Right kidney (tissue), 1 donor: ENCODE measurements at regions not wholly inside any gene's neighbourhood (a gene's known extent, or its start where the extent isn't known, plus 50 kb on each side); places are given as distances from the start of the nearest gene placed in this dataset.
"Not testable (repeated sequence)": the region's sequence is repeated elsewhere in the genome, so short reads cannot be mapped to it uniquely, and the experiment has no call there.

Experiments used
- DNase-seq: peaks from one replicate; pipeline ENCODE4 v3.0.0-alpha.2; 2016

DNA sequence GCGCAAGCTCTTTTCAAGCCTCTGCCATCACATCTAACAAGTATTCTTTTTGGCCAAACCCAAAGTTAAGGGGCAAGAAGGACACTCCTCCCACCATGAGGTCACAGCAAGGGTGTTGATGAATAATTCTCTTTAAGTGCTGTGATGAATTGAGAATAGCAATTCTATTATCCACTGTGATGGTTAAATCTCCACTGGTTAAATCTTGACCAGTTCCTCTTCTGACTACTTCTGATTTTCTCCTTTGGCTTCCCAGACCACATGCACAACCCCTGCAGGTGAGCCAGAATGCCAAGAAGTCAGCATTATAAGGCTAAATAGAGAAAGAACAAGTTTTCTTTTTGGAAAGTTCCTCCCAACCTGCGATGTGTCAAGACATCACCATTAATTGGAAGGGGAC, 90.6 kb upstream of the BCL2L14 start:
- DNase-seq, result no peak

DNA sequence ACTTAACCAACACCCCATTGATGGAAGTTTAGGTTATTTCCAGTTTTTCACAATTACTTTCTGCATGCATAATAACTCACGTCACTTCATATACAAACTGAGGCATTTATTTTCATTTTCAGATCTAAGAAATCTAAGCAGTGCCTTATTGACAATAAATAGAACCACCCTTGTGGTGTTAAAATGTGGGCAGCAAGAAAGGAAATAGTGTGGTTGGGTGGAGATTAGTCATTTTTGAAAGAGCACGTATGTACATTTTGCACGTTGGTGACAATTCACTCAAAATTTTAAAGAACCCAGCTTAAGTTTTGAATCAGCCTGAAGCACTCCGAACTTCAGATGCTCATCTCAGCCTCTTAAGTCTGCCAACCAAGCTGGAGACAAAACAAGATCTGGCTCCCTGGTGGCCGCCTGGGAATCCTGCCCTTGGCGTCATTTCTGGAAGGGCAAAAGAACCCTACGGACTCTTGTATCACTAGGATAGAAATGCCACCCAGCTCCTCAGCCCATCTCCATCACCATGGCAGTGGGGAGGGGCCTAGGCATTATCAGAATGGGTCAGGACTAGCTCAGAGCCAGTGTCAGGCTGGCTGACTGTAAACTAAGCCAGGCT, 89.5 kb upstream of the BCL2L14 start:
- DNase-seq, result no peak

DNA sequence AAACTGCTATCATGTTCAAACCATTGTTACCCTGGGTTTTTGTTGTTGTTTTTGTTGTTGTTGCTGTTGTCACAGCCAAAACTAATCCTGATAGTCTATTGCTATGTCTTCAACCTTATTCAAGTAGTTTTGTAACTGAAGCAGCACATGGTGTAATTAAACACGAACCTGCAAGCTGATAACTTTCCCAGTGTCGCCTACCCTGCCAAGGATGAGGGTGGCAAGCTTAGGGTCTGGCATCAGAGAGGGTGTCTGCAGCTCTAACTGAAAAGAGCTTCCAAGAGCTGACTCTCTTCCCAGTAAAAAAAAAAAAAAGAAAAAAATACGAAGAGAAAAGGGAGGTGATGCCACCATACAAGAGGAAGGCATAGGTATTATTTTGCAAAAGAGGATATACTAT, 86.3 kb upstream of the BCL2L14 start:
- no peak for DNase-seq

DNA sequence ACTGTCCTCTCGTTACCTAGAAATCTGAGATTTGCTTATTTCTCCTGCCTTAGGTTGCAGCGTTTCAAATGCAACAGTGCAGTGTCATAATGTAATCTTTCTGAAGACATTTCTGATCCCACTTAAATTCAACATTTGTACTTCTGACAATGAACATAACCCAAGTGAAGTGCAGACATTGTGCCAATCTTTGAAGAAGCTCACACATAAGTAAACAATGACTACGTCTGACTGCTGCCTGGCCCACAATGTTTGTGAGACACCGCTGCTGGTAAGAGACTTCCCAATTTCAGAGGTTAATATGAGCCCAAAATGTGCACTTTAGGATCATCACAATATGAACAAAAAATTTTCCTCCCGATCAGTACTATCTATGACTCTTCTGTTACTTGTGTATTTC, 84.6 kb upstream of the BCL2L14 start:
- no peak for DNase-seq

DNA sequence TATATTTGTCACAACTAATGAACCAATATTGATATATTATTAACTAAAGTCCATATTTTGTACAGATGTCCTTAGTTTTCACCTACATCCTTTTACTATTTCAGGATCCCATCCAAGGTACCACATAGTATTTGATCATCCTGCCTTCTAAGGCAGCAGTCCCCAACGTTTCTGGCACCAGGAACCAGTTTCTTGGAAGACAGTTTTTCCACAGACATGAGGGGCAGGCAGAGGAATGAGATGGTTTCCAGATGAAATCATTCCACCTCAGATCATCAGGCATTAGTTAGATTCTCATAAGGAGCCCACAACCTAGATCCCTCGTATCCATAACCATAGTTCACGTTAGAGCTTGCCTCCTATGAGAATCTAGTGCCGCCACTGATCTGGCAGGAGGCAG, 82.8 kb upstream of the BCL2L14 start:
- no peak for DNase-seq

DNA sequence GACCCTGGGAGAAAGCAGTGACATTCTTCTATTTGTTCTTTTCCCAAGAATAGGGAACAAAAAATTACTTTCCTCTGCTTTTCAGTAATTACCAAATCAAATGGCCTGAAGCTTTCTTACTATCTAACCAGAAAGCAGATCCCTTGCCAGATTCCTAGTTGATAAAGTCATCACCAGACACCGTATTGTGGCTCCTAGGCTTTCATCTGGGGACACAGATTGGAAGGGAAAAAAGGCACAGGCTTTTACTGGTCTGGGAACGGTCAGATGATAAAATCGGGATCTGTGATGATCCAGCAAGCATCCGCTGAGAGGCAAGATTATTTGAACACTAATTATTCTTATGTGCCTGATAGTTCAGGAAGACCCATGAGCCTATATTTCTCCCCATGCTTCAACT, 79.1 kb upstream of the BCL2L14 start:
- no peak for DNase-seq

DNA sequence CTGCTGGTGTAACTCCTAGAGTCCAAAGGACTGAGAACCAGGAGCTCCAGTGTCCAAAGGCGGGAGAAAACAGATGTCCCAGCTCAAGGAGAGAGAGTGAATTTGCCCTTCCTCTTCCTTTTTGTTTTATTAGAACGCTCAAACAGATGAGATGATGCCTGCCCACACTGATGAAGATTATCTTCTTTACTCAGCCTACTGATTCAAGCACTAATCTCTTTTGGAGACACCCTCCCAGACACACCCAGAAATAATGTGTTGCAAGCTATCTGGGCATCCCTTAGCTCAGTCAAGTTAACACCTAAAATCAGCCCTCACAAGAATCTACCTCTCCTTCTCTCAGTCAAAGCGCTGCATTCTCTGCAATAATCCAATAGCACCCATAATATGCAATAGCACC, 78.2 kb upstream of the BCL2L14 start:
- DNase-seq, result no peak

DNA sequence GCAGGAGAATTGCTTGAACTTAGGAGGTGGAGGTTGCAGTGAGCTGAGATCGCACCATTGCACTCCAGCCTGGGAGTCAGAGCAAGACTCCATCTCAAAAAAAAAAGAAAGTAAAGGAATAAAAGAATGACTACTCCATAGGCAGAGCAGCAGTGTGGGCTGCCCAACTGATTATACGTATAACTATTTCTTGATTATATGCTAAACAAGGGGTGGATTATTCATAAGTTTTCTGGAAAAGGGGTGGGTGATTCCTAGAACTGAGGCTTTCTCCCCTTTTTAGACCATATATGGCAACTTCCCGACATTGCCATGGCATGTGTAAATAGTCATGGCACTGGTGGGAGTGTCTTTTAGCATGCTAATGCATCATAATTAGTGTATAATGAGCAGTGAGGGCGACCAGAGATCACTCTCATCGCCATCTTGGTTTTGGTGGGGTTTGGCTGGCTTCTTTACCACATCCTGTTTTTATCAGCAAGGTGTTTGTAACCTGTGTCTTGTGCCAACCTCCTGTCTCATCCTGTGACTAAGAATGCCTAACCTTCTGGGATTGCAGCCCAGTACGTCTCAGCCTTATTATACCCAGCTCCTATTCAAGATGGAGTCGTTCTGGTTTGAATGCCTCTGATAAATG, 72.3 kb upstream of the BCL2L14 start:
- DNase-seq, result not testable (repeated sequence)

DNA sequence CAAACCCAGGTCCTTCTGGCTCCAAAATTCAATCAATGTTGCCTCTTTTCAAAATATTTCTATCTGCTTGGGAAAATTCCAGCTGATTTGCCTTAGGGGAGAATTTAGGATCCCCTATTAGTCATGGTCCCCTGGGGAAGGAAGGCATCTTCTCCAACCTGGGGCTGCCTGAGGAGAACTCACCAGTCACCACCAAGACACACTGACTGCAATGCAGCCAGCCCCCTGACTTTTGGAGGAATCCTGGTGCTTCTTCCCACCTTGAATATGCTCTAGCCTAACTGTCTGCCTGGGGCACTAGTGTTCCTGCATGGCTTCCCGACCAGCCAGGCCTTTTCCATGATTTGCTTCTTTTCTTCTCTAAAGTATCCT, 71.8 kb upstream of the BCL2L14 start:
- no peak for DNase-seq

DNA sequence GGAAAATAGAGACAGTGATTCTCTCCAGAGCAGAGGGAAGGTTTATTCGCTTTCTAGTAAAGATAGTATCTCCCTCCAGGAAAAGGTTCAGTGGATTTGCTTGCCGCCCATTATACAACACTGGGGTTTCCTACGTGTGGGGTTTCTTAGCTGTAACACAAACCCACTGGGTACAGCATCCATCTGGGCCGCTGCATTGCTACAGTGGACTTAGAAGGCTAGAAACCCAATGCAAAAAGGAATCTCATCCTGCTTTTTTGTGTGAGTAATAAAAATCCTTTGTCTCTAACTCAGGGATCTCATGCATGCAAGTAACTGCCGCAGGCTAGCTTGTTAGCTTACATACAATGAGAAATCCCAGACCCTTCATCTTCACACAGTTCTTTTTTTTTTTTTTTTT, 67.1 kb upstream of the BCL2L14 start:
- DNase-seq, result no peak

DNA sequence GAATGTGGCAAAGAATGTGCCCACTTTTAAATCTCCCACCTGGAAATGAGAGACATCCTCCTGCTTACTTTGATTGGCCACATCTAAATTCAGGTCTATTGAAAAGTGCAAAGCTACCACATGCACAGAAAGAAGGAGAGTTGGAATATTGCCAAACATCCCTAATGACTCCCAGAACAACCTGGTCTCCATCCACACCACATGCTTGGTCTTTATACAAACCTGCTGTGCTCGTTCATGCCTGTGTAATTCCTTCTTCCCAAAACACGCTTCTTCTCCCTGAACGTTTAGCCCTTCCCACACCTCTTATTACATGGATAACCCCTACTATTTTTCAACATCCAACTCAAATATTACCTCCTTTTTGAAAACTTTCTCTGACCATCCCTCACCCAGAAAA, 66.2 kb upstream of the BCL2L14 start:
- DNase-seq, result no peak

DNA sequence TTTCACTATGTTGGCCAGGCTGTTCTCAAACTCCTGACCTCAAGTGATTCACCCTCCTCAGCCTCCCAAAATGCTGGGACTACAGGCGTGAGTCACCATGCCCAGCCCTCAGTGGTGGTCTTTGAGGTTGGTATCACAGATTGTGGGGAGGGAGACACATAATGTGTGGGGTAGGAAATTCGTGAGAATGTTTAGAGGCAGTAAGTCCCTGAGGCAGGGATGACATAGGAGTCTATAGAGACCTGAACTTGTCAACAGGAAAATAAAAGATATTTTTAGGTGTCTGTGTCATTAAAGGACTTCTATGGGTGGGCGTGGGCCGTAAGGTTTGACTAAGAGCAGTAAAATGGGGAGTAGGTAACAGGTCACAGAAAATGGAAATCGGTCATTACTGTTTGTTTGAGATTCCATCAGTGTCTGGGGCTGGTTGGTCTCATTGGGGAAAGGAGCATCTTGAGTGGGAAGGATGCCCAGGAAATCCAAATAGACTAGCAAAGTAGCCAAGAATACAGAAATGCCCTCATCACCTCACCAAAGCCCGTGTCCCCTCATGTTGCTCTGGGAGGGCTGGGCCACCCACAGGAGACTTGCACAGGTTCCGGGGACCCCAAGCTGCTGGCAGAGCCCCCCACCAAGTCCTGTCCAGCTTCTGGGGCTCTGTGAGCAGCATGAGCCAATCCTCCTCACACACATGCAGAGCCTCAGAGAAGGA, 63.6 kb upstream of the BCL2L14 start:
- DNase-seq, result no peak

DNA sequence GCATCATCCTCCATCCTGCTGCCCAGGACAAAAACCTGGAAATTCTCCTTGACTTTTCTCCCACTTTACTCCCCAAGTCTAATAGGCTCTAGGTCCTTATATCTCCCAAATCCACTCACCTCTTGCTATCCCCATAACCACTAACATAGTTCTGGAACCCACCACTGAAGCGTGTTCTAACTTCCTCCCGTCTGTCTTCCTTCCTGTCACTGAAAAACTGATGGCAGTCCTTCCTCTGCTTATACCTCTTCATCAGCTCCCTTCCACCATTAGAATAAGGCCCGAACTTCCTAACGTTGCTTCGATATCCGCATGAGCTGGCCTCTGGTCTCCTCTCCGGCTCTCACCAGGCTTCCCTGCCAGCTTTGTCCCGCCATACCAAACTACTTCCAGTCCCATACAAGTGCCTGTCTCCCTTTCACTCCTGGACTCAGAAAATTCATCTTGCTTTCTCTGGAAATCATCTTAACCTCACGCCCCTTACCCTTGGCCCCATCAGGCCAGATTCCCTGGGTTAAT, 63.0 kb upstream of the BCL2L14 start:
- DNase-seq, result no peak

DNA sequence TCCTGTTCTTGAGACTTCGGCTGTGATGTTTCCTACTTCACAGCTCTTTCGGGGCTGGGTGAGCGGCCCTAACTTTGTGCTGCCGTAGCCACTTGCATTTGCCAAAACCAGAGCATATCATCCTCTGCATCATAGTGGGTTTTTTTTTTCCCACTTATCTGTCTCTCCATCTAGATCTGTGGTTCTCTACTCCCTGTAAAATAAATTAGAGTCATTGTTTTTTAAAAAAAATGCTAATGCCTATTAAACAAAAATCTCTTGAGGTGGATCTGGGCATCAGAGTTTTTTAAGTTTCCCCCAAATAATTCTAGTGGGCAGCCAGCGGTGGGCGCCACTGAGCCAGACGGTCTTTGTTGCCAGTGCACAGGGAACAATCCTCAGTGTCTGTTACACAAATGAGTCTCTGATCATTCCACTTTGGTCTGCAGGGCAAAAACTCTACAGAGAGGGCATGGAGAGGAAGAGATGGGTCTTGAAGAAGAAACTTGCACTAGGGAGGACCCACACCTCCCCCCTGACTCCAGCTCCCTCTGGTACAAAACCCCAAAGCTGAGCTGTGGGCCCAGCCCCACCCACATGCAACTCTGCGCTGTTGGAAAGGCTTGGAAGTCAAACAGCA, 62.4 kb upstream of the BCL2L14 start:
- DNase-seq, result no peak

DNA sequence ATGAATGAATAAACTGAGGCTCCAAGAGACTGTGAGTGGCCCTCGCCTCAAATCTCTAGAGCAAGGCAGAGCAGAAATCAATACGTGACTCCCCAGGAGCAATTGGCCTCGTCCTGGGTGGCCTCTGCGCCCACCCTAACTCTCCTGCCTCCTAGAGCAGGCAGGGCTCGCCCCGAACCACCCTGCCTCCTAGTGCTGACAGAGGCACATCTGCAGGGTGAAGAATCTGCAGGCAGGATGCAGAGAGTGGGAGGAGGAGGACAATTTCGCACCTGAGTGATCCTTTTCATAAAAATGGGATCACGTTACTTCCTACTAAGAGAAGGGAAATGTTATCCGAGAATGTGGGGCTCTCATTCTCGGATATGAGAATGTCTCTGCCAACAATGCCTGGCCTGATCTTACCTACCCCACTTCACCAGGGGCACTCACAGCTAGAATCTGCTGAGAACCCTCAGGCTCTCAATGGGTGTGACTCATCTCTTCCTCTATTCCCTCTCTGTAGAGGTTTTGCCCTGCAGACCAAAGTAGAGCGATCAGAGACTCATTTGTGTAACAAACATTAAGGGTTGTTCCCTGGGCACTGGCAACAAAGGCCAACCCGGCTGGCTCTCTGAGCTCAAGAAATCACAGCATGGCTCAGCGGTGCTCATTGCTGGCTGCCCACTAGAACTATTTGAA, 61.7 kb upstream of the BCL2L14 start:
- DNase-seq, result peak; percentile 54

DNA sequence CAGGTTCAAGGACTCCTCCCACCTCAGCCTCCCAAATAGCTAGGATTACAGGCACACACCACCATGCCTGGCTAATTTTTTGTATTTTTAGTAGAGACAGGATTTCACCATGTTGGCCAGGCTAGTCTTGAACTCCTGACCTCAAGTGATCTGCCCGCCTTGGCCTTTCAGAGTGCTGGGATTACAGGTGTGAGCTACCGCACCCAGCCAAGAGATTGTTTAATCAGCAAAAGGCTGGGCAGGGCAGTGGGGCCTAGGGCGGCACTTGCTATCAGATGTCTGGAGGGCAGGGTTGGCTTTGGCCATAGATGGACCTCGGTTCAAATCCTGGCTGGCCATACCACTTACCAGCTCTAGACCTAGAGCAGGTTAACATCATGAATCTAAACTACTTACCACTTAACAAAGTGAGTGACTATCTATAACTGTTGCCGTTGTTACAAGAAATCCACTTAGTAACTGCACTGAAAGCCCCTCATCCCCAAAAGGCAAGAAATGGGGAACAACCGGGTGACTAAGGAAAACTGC, 60.9 kb upstream of the BCL2L14 start:
- DNase-seq, result not testable (repeated sequence)

DNA sequence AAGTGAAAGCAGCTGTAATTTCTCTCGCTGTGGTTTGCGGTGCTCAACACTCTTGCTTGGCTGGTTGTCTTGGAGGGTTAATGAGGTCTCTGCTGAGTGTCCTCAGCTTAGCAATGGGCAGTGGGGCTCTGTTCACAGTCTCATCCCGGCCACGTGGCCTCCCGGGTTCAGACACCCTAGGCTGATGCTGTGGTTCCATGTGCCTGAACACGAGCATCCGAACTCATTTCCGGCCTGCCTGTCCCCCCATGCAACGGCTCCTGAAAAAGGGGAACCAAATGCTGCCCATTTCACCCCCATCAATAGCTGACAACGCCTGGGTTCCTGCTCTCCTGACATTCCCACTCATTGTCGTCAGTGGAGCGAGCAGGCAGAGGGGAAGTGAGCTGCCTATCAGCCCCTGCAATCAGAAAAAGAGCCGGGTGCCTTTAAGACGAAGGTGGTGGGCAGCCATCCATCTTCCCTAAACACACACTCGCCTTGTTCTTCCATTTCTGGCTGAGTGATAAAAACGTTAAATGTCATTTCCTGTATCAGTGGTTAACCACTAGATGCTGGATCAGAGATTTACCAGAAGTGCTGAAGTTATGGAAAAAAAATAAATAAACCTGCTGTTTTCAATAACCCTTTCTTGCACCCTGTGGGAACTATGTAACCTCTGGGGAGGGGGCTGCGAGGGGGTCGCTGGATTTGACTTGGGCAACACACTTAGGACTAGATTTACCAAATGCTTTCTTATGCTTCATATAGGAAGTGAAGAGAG, 60.3 kb upstream of the BCL2L14 start:
- peak; percentile 39 for DNase-seq

DNA sequence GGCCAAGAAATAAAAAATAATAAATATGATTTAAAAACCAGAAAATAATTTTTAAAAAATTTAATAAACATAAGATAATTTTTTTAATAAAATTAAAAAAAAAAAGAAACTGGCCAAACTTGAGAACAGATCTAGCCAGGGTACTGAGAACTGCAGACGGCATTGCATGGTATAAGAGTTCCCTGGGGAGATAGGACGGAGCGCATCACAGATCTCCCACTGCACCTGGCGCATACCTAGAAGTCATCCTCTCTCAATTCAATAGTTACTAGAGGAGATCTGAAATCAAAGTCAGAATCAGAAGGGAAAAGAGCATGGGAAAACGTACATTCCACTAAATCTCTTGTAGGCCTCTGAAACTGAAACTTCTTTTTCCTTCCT, 58.9 kb upstream of the BCL2L14 start:
- DNase-seq, result no peak

DNA sequence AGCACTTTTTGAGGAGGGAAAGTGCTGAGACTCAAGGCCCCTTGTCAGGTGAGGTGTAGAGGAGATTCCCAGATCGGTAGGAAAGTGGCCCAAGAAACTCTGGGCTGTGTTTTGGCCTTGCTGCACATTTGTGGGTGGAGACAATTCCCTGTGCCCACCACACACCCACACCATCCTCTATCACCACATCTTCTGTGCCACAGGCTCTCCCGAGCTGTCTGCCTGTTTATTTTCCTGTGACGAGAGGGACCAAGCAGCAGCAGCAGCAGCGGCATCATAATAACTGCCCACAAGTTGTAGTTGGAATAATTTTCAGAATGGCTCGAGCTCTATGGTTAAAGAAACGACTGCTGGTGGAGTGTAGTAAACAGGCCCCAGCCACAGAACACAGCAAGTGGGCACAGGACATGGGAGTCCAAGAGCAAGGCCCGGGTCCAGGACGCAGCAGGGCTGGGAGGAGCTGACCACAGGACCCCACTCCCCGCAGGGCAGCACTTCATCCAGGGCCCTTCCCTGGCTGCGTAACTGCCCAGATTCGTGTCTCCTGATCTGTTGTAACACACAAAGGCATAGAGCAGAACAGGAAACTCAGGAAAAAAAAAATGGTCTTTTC, 55.6 kb upstream of the BCL2L14 start:
- no peak for DNase-seq

DNA sequence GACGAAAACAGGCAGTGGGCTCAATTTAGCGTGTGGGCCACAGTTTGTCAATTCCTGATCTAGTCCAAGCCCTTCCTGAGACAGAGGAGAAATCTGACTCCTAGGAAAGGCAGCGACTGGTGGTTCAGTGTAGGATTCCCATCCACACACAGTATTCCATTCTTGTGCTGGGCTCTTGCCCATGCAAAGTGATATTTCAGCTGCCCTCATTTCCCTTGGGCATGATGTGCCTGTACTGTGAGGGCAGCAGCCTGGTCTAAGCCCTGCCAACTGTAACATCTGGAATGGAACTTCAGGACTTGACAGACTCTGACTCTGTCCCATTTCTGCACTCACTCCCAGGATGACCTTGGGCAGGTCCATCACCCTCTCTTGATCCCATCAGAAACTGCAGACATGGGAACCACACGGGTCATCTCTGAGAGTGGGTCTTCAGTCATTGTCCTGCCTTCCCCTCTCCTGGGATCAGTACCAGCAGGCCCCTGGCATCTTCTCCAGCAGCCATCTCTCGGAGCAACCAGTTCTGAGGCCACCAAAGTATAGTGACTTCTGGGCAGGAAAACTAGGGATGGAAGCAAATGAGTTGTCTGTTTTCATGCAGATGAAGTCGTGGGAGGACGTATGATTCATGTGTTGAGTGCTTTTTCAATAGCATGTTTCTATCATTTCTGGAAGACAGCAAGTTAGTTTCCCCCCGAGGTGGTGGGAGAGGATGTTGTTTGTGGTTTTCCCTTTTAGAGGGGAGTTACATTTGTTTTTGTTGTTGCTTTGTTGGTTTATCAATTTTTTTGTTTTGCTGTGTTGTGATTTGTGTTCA, 54.2 kb upstream of the BCL2L14 start:
- DNase-seq, result no peak
